ENCODE measurements at regions not wholly inside any gene's neighbourhood (a gene's known extent, or its start where the extent isn't known, plus 50 kb on each side); places are given as distances from the start of the nearest gene placed in this dataset.
"Not testable (repeated sequence)": the region's sequence is repeated elsewhere in the genome, so short reads cannot be mapped to it uniquely, and the experiment has no call there.

- no peak for DNase-seq
These were observed 117.7 kb upstream of the NR3C1 start for GRCh38 chr5:143521141-143521540.

GRCh38 chr5:143519215-143519614 lies 115.7 kb upstream of the NR3C1 start:
- DNase-seq = not testable (repeated sequence)

GRCh38 chr5:143517824-143518223 lies 114.3 kb upstream of the NR3C1 start:
- DNase-seq = not testable (repeated sequence)

GRCh38 chr5:143516249-143516648 lies 112.8 kb upstream of the NR3C1 start:
- no peak for DNase-seq

- DNase-seq = no peak
These were observed 112.3 kb upstream of the NR3C1 start for GRCh38 chr5:143515829-143516228.

GRCh38 chr5:143514616-143515335 lies 111.3 kb upstream of the NR3C1 start:
- DNase-seq = no peak

- DNase-seq = no peak
These were observed 110.2 kb upstream of the NR3C1 start for GRCh38 chr5:143513720-143514119.

GRCh38 chr5:143511736-143512135 lies 108.2 kb upstream of the NR3C1 start:
- no peak for DNase-seq

GRCh38 chr5:143509758-143510221 lies 106.3 kb upstream of the NR3C1 start:
- no peak for DNase-seq

GRCh38 chr5:143506836-143507552 lies 103.5 kb upstream of the NR3C1 start:
- DNase-seq = no peak

- no peak for DNase-seq
These were observed 102.4 kb upstream of the NR3C1 start for GRCh38 chr5:143505934-143506333.

GRCh38 chr5:143505354-143505753 lies 101.9 kb upstream of the NR3C1 start:
- DNase-seq = no peak

- no peak for DNase-seq
These were observed 98.0 kb upstream of the NR3C1 start for GRCh38 chr5:143501310-143502044.

- no peak for DNase-seq
These were observed 96.1 kb upstream of the NR3C1 start for GRCh38 chr5:143499480-143500114.

- no peak for DNase-seq
These were observed 95.3 kb upstream of the NR3C1 start for GRCh38 chr5:143498821-143499220.

GRCh38 chr5:143497749-143498148 lies 94.3 kb upstream of the NR3C1 start:
- no peak for DNase-seq

GRCh38 chr5:143496943-143497342 lies 93.5 kb upstream of the NR3C1 start:
- DNase-seq = no peak

- DNase-seq = no peak
These were observed 92.4 kb upstream of the NR3C1 start for GRCh38 chr5:143495821-143496275.

- DNase-seq = no peak
These were observed 91.6 kb upstream of the NR3C1 start for GRCh38 chr5:143495110-143495509.

GRCh38 chr5:143494595-143494994 lies 91.1 kb upstream of the NR3C1 start:
- DNase-seq = no peak

- DNase-seq = no peak
These were observed 90.7 kb upstream of the NR3C1 start for GRCh38 chr5:143494162-143494561.

GRCh38 chr5:143492783-143493182 lies 89.3 kb upstream of the NR3C1 start:
- DNase-seq = no peak

GRCh38 chr5:143491646-143492045 lies 88.2 kb upstream of the NR3C1 start:
- no peak for DNase-seq
